CD4-positive, alpha-beta T cell treated with Interleukin-17A for 1 hour (primary cell): ENCODE measurements at regions not wholly inside any gene's neighbourhood (a gene's known extent, or its start where the extent isn't known, plus 50 kb on each side); places are given as distances from the start of the nearest gene placed in this dataset.

Experiments used
- DNase-seq: peaks from one replicate; pipeline ENCODE4 v3.0.0-alpha.2; 2020

- no peak for DNase-seq
Measured at GRCh38 chr2:12222554-12222953, 476.1 kb downstream of the LPIN1 start.

- no peak for DNase-seq
Measured at GRCh38 chr2:12223732-12224131, 477.3 kb downstream of the LPIN1 start.

- DNase-seq: no peak
Measured at GRCh38 chr2:12226653-12227052, 480.2 kb downstream of the LPIN1 start.

- no peak for DNase-seq
Measured at GRCh38 chr2:12227941-12228608, 481.6 kb downstream of the LPIN1 start.

- DNase-seq: no peak
Measured at GRCh38 chr2:12231288-12231687, 484.9 kb downstream of the LPIN1 start.

GRCh38 chr2:12232876-12233275 lies 483.9 kb upstream of the TRIB2 start:
- DNase-seq: no peak

- DNase-seq: no peak
Measured at GRCh38 chr2:12236136-12236844, 480.4 kb upstream of the TRIB2 start.

GRCh38 chr2:12240206-12240605 lies 476.5 kb upstream of the TRIB2 start:
- no peak for DNase-seq

- DNase-seq: no peak
Measured at GRCh38 chr2:12243381-12243780, 473.4 kb upstream of the TRIB2 start.

- DNase-seq: no peak
Measured at GRCh38 chr2:12244070-12244469, 472.7 kb upstream of the TRIB2 start.

- no peak for DNase-seq
Measured at GRCh38 chr2:12251121-12251520, 465.6 kb upstream of the TRIB2 start.

- DNase-seq: no peak
Measured at GRCh38 chr2:12251749-12252148, 465.0 kb upstream of the TRIB2 start.

- no peak for DNase-seq
Measured at GRCh38 chr2:12253167-12253778, 463.5 kb upstream of the TRIB2 start.

GRCh38 chr2:12254280-12254860 lies 462.4 kb upstream of the TRIB2 start:
- no peak for DNase-seq

- no peak for DNase-seq
Measured at GRCh38 chr2:12256206-12256605, 460.5 kb upstream of the TRIB2 start.

- DNase-seq: no peak
Measured at GRCh38 chr2:12257476-12257875, 459.3 kb upstream of the TRIB2 start.

GRCh38 chr2:12259493-12259892 lies 457.2 kb upstream of the TRIB2 start:
- DNase-seq: no peak

GRCh38 chr2:12261986-12262680 lies 454.6 kb upstream of the TRIB2 start:
- DNase-seq: no peak

- DNase-seq: peak; percentile 20
Measured at GRCh38 chr2:12262681-12263436, 453.9 kb upstream of the TRIB2 start.

- no peak for DNase-seq
Measured at GRCh38 chr2:12263730-12264129, 453.0 kb upstream of the TRIB2 start.

GRCh38 chr2:12264146-12264545 lies 452.6 kb upstream of the TRIB2 start:
- no peak for DNase-seq

- no peak for DNase-seq
Measured at GRCh38 chr2:12265646-12266045, 451.1 kb upstream of the TRIB2 start.

GRCh38 chr2:12267042-12267441 lies 449.7 kb upstream of the TRIB2 start:
- no peak for DNase-seq
